Cerebellar cortex (tissue), 1 donor: ENCODE measurements at regions not wholly inside any gene's neighbourhood (a gene's known extent, or its start where the extent isn't known, plus 50 kb on each side); places are given as distances from the start of the nearest gene placed in this dataset.
"Not testable (repeated sequence)": the region's sequence is repeated elsewhere in the genome, so short reads cannot be mapped to it uniquely, and the experiment has no call there.

Source experiments
- DNase-seq: peaks from one replicate; pipeline ENCODE4 v3.0.0-alpha.2; 2015; ENCODE audit warnings: low spot score

DNA sequence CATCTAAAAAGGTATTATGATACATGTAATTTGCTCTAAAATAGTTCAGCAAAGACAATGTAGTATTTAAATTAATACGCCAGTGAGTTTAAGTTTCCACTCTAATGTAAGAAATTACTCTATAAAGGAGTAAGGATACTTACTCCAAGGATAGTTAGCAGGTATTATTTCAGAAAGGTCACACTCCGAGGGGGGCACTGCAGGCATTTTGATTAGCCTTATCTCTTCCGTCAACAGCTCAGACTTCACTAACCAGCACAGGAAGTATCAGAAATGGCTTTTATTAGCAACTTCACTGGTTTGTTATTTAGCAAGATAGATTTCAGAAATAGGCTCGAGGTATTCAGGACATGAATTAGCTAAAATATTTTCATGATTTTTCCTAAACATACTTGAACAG, 127.0 kb downstream of the COX18 start:
- no peak for DNase-seq

- DNase-seq: no peak
Observed at GRCh38 chr4:72938516-72938915, 131.0 kb downstream of the COX18 start.

GRCh38 chr4:72935462-72935861, 134.1 kb downstream of the COX18 start:
- no peak for DNase-seq

GRCh38 chr4:72933029-72933428, 136.5 kb downstream of the COX18 start:
- no peak for DNase-seq

GRCh38 chr4:72931346-72931745, 138.2 kb downstream of the COX18 start:
- DNase-seq: no peak

- DNase-seq: not testable (repeated sequence)
Observed at GRCh38 chr4:72929596-72930274, 139.8 kb downstream of the COX18 start.

DNA sequence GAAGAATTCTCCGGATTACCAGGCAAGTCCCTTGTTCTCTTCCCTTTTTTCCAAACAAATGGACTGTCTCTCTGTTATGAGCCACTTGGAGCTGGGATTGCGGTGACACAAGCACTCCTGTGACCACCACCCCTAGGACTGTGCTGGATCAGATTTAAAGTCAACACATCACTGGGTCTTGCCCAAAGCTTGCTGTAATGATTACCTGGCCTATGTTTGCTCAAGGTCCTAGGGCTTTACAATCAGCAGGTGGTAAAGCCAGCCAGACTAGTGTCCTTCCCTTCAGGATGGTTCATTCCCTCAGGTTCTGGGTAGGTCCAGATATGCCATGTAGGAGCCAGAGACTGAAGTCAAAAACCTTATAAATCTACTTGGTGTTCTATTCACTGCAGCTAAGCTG, 144.7 kb downstream of the COX18 start:
- no peak for DNase-seq

DNA sequence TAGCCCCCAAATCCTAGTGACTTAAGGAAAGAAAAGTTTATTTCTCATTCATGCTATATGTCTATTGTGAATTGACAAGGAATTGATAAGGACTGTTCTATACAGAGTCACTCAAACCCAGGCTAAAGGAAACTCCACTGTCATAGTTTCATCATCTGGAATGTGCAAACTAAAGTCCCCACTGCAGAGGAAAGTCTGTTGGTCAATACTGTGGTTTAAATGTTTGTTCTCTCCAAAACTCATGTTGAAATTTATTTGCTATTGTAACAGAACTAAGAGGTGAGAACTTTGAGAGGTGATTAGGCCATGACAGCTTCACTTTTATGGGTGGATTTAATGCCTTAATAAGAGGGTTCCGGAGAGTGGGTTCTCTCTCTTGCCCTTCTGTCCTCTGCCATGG, 149.6 kb downstream of the COX18 start:
- DNase-seq: no peak

- no peak for DNase-seq
Observed at GRCh38 chr4:72919464-72919863, 150.1 kb downstream of the COX18 start.

DNA sequence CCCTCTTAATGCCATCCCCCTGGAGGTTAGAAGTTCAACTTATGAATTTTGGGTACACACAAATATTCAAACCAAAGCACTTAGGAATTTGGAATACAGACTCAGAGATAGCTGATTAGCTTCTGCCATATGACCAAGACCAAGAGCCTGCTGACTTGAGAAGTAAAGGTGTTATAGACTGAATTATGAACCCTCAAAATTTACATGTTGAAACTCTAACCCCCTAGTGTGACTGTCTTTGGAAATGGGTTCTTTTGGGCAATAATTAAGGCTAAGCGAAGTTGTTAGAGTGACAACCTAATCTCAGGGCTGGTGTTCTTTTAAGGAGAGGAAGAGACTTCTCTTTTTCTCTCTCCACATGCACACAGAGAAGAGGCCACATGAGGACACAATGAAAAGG, 151.2 kb downstream of the COX18 start:
- no peak for DNase-seq

GRCh38 chr4:72911316-72911715, 158.2 kb downstream of the COX18 start:
- DNase-seq: no peak

- DNase-seq: no peak
Observed at GRCh38 chr4:72909461-72909860, 160.1 kb downstream of the COX18 start.

GRCh38 chr4:72902354-72902753, 167.2 kb downstream of the COX18 start:
- no peak for DNase-seq

DNA sequence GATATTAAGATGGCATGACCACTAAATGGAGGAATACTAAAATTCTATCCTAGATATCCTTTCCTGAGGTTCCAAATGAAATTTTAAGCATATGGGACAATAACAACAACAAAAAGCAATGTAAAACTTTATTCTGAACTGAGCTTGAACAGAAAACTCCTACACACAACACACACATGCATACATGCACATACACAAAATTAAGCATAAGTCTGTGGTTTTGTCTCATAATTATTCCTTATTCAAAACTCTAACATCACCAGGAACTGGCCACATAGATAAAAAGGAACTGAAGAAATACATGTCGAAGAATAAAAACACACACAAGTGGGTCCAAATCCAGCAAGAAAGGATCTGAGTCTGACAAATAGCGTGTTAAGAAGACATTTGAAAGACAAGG, 168.0 kb downstream of the COX18 start:
- DNase-seq: no peak

- DNase-seq: no peak
Observed at GRCh38 chr4:72900952-72901351, 168.6 kb downstream of the COX18 start.

DNA sequence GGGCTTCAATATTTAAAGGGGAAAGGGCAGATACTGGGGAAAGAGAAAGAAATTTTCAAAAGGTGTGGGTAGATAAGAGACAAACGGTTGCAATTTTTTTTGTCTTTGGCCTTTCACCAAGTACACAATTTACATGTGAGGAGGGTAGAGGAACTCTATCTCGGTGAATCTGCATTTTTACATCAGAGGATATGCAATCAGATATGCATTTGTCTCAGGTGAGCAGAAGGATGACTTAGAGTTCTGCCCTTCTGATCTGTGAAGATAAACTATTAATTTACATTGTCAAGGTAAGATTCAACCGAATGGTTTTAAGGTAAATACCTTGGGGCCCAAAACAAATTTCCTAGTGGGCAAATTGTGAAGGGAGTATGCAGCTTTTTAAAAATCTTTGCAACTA, 169.9 kb downstream of the COX18 start:
- DNase-seq: no peak

- DNase-seq: no peak
Observed at GRCh38 chr4:72899214-72899613, 170.3 kb downstream of the COX18 start.

GRCh38 chr4:72896515-72896914, 173.0 kb downstream of the COX18 start:
- no peak for DNase-seq

DNA sequence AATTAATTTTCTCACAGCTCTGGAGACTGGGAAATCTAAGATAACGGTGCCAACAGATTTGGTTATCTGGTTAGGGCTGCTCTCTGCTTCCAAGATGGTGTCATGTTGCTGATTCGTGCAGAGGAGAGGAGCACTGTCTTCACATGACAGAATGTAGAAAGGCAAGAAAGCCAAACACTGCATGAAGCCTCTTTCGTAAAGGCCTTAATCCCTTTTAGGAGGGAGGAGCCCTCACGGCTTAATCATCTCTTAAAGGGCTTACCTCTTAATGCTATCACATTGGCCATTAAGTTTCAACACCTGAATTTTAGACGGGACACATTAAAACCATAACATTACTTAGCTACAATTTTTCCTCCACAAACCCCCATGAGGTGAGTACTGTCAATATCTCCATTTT, 174.1 kb downstream of the COX18 start:
- DNase-seq: no peak

DNA sequence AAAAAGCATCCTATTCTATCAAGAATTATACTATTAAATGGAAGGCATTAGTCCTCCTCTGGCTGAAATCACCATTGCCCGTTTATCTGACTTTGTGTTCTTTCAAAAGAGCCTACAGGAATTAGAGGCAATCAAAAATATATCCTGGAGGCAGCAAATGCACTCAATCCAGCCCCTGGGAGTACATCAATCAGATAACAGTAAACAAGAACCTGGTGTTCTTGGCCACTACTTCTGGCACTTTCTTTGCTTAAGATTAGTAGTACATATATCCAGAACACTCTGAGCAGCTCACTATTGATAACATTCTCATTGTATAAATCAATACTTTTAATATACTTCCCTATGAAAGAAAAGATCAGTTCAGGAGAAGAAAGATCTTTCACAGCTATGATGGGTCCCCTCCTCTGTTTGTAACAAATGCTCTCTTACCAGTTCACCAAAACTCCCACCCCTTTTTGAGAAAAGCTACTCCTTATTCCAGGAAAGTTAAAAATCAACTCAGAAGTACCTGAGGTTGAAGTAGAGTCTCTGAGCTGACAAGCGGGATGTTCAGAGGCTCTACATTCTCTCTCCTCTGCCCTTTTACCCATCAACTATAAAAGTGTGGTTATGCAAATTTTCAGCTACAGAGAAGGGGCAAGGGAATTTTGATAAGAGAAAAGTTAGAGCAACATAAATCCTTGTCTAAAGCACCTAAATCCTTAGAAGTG, 176.0 kb downstream of the COX18 start:
- no peak for DNase-seq

- no peak for DNase-seq
Observed at GRCh38 chr4:72888331-72888730, 181.2 kb downstream of the COX18 start.

GRCh38 chr4:72887152-72887551, 182.4 kb downstream of the COX18 start:
- DNase-seq: no peak

DNA sequence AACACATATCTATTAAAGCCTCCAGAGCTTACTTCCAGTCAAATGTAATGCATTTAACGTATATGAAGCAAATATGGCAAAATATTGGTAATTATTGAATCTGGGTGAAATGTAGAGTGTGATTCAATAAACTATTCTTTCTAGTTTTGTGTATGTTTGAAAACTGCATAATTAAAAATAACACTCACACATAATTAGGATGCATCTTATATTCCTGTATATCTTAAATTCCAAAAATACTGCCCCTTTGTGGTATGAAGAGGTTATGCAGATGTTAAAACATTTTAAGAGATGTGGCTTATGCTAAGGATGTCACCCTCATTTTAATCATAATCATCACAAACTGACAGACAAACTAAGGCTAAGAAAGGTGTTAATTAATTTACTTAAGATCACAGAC, 182.9 kb downstream of the COX18 start:
- no peak for DNase-seq

DNA sequence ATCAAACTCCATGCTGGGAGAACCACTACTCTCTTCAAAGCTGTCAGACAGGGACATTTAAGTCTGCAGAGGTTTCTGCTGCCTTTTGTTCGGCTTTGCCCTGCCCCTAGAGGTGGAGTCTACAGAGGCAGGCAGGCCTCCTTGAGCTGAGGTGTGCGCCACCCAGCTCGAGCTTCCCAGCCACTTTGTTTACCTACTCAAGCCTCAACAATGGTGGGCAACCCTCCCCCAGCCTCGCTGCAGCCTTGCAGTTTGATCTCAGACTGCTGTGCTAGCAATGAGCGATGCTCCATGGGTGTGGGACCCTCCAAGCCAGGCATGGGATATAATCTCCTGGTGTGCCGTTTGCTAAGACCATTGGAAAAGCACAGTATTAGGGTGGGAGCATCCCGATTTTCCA, 185.3 kb downstream of the COX18 start:
- not testable (repeated sequence) for DNase-seq
